Stomach (tissue), 4 donors: ENCODE measurements at regions not wholly inside any gene's neighbourhood (a gene's known extent, or its start where the extent isn't known, plus 50 kb on each side); places are given as distances from the start of the nearest gene placed in this dataset.

ENCODE experiments used
- POLR2A ChIP-seq, 4 donors: fragments of 450-650 bp; IDR thresholded peaks; one replicate each; pipeline ENCODE4 v1.6.1; 2016; ENCODE audit warnings: antibody characterized with exemption in 4 of 4, control low read depth in 2 of 4, mild to moderate bottlenecking in 1 of 4, moderate library complexity in 1 of 4
- TF ChIP-seq, protein P1 (sequence below), 7 experiments: fragments of 450-650 bp in 4 of 7; fragments of 200-600 bp in 3 of 7; sonication (generic) in 3 of 7; IDR thresholded peaks; one replicate each; pipeline ENCODE4 v1.5.1; 2016 to 2019; ENCODE audit warnings: antibody characterized with exemption in 7 of 7, control low read depth in 2 of 7, mild to moderate bottlenecking in 1 of 7

DNA sequence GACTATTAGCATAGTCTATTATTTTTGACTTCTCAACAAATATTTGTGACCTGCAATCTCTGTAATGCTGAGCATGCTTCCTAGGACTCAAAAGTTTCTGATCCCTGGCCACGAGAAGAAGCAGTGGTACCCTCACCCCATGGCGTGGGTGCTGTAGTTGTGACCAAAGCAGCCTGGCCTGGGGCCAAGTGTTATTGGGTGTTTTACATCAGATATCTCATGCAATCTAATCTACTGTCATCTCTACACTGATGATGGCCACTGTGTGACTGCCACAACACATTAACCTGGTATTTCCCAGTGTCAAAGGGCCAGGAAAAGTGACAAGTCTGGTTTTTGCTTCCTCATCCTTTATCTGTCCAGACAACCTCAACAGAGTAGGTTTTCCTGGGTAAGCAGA lies 80.8 kb upstream of the WIPF1 start:
- no peak for TF ChIP-seq POLR2A (IDR thresholded peaks at IDR 0.05)
- TF ChIP-seq, protein P1, sequence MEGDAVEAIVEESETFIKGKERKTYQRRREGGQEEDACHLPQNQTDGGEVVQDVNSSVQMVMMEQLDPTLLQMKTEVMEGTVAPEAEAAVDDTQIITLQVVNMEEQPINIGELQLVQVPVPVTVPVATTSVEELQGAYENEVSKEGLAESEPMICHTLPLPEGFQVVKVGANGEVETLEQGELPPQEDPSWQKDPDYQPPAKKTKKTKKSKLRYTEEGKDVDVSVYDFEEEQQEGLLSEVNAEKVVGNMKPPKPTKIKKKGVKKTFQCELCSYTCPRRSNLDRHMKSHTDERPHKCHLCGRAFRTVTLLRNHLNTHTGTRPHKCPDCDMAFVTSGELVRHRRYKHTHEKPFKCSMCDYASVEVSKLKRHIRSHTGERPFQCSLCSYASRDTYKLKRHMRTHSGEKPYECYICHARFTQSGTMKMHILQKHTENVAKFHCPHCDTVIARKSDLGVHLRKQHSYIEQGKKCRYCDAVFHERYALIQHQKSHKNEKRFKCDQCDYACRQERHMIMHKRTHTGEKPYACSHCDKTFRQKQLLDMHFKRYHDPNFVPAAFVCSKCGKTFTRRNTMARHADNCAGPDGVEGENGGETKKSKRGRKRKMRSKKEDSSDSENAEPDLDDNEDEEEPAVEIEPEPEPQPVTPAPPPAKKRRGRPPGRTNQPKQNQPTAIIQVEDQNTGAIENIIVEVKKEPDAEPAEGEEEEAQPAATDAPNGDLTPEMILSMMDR (IDR thresholded peaks at IDR 0.05): no peak
